Upper lobe of left lung (tissue), 6 donors: ENCODE measurements at regions not wholly inside any gene's neighbourhood (a gene's known extent, or its start where the extent isn't known, plus 50 kb on each side); places are given as distances from the start of the nearest gene placed in this dataset.

Source experiments
- ATAC-seq, 2 donors: fragments of 200-7000 bp; cut with Tn5 transposase; one replicate each; pipeline ENCODE4 v1.9.1; 2022; ENCODE audit warnings: mild to moderate bottlenecking in 2 of 2, moderate library complexity in 2 of 2; ENCODE audit not compliant: low FRiP score in 2 of 2
- DNase-seq, 2 donors: peaks; one replicate each; pipeline ENCODE4 v3.0.0-alpha.2; 2019 to 2020
- H3K27ac ChIP-seq, 4 donors: fragments of 200-600 bp; sonication (generic); one replicate each; pipeline ENCODE4 v1.5.1; 2016 to 2019
- H3K27me3 ChIP-seq, 4 donors: fragments of 200-600 bp; sonication (generic); one replicate each; pipeline ENCODE4 v1.5.1; 2017 to 2019
- H3K36me3 ChIP-seq, 4 donors: fragments of 200-600 bp; sonication (generic); one replicate each; pipeline ENCODE4 v1.5.1; 2016 to 2019
- H3K4me1 ChIP-seq, 4 donors: fragments of 200-600 bp; sonication (generic); one replicate each; pipeline ENCODE4 v1.5.1; 2018 to 2019
- H3K4me3 ChIP-seq, 4 donors: fragments of 200-600 bp; sonication (generic); one replicate each; pipeline ENCODE4 v1.5.1; 2017 to 2019; ENCODE audit warnings: mild to moderate bottlenecking in 2 of 4, moderate library complexity in 1 of 4
- H3K9me3 ChIP-seq, 4 donors: fragments of 200-600 bp; sonication (generic); one replicate each; pipeline ENCODE4 v1.5.1; 2018 to 2019
- EP300 ChIP-seq, 4 donors: sonication (generic); formaldehyde crosslinking; IDR thresholded peaks; one replicate each; pipeline ENCODE4 v1.5.1; 2017; ENCODE audit warnings: antibody characterized with exemption in 4 of 4, control low read depth in 2 of 4
- POLR2A ChIP-seq, 4 donors: fragments of 450-650 bp; IDR thresholded peaks; one replicate each; pipeline ENCODE4 v1.5.1; 2016 to 2017; ENCODE audit warnings: antibody characterized with exemption in 4 of 4, mild to moderate bottlenecking in 2 of 4
- POLR2AphosphoS5 ChIP-seq, 2 donors: sonication (generic); formaldehyde crosslinking; IDR thresholded peaks; one replicate each; pipeline ENCODE4 v1.5.1; 2017; ENCODE audit warnings: antibody characterized with exemption in 2 of 2
- WGBS, 2 donors: methylation state at CpG; one replicate each; pipeline ENCODE4 v1.1.5; 2017 to 2018; 5-methylcytosine and 5-hydroxymethylcytosine counted together
- TF ChIP-seq, protein P1 (sequence below), 6 experiments: fragments of 450-650 bp in 4 of 6; fragments of 200-600 bp in 2 of 6; sonication (generic) in 2 of 6; IDR thresholded peaks; one replicate each; pipeline ENCODE4 v1.5.1; 2016 to 2019; ENCODE audit warnings: antibody characterized with exemption in 6 of 6
- donor health status: DM: no; HTN: no; CAD: no; lungs with moderate emphysema.
- donor health status: DM: no; HTN: yes; CAD: no; lungs with severe emphysema.

DNA sequence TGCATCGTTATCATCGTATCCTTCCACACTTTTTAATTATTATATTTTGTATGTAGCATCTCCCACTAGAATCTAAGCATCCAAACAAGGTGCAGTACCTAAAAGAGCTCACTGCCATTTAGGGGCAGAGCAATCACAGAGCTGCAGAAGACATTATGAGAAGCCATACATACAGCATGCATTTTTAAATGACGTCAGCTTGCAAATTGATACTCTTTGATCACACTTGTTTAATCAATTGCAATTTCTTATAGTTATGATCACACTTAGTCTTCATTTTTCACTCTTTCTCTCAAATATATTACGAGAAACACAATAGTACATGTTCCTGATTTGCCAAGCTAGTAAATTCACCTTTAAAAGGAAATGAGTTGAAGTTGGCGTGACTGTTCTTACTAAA lies 753.3 kb upstream of the LRRN3 start:
- no peaks in the 10 kb centered on the region for H3K4me1 ChIP-seq
- 91 to 97% methylated on average over 5 of the region's 5 CpGs for whole genome bisulfite sequencing, 2 donors

DNA sequence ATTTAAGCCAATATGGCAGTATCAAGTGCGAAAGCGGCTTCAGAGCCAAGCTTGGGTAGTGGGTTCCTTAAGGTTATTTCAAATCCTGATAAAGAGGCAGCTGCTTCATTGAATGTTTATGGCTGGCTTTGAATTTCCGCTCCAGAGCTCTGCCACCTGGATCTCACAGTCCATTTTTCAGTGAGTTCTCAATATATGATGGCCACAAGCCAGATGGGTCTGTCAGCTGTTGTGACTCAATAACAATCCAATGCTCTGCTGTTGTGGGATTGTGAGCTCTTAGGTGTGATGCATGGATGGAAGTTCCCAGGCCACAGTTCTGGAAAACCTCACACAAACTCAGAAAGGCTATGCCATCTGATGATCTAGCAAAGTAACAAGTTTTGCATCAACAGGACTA lies 743.8 kb upstream of the LRRN3 start:
- no peaks in the 10 kb centered on the region for H3K9me3 ChIP-seq
- no peaks in the 10 kb centered on the region for H3K36me3 ChIP-seq
- no peak for ATAC-seq
- H3K27me3 ChIP-seq: no peaks in the 10 kb centered on the region
- TF ChIP-seq, protein P1, sequence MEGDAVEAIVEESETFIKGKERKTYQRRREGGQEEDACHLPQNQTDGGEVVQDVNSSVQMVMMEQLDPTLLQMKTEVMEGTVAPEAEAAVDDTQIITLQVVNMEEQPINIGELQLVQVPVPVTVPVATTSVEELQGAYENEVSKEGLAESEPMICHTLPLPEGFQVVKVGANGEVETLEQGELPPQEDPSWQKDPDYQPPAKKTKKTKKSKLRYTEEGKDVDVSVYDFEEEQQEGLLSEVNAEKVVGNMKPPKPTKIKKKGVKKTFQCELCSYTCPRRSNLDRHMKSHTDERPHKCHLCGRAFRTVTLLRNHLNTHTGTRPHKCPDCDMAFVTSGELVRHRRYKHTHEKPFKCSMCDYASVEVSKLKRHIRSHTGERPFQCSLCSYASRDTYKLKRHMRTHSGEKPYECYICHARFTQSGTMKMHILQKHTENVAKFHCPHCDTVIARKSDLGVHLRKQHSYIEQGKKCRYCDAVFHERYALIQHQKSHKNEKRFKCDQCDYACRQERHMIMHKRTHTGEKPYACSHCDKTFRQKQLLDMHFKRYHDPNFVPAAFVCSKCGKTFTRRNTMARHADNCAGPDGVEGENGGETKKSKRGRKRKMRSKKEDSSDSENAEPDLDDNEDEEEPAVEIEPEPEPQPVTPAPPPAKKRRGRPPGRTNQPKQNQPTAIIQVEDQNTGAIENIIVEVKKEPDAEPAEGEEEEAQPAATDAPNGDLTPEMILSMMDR (IDR thresholded peaks at IDR 0.05): no peak
- no peak for TF ChIP-seq POLR2A (IDR thresholded peaks at IDR 0.05)
- TF ChIP-seq EP300 (IDR thresholded peaks at IDR 0.05): no peak
- TF ChIP-seq POLR2AphosphoS5 (IDR thresholded peaks at IDR 0.05): no peak
- 89 to 93% methylated on average over 3 of the region's 3 CpGs for WGBS, 2 donors
- no peak for DNase-seq
- no peak overlapping the region for H3K4me3 ChIP-seq
- no peak overlapping the region for H3K27ac ChIP-seq
- no peaks in the 10 kb centered on the region for H3K4me1 ChIP-seq

More for the DNA sequence above, 753.3 kb upstream of the LRRN3 start:
- no peak for ATAC-seq
- Histone ChIP-seq H3K27me3 (no peaks in the 10 kb centered on the region), H3K9me3 (no peaks in the 10 kb centered on the region), H3K27ac (no peak overlapping the region), H3K36me3 (no peaks in the 10 kb centered on the region), H3K4me3 (no peak overlapping the region)
- DNase-seq: no peak
- TF ChIP-seq EP300 (IDR thresholded peaks at IDR 0.05) (no peak), POLR2AphosphoS5 (IDR thresholded peaks at IDR 0.05) (no peak), POLR2A (IDR thresholded peaks at IDR 0.05) (no peak)
- TF ChIP-seq, protein P1 (IDR thresholded peaks at IDR 0.05): no peak

DNA sequence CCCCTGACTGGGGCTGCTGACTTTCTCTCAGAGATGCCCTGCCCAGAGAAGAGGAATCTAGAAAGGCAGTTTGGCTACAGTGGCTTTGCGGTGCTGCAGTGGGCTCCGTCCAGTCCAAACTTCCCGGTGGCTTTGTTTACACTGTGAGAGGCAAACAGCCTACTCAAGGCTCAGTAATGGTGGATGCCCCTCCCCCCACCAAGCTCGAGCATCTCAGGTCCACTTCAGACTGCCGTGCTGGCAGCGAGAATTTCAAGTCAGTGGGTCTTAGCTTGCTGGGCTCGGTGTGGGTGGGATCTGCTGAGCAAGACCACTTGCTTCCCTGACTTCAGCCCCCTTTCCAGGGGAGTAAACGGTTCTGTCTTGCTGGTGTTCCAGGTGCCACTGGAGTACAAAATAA lies 734.5 kb upstream of the LRRN3 start:
- WGBS, 2 donors: 59 to 65% methylated on average over 7 to 8 of the region's 8 CpGs
- no peak for TF ChIP-seq POLR2AphosphoS5 (IDR thresholded peaks at IDR 0.05)
- TF ChIP-seq, protein P1 (IDR thresholded peaks at IDR 0.05): no peak
- no peak for TF ChIP-seq POLR2A (IDR thresholded peaks at IDR 0.05)
- TF ChIP-seq EP300 (IDR thresholded peaks at IDR 0.05): no peak
- Histone ChIP-seq H3K4me1 (no peaks in the 10 kb centered on the region), H3K36me3 (no peaks in the 10 kb centered on the region), H3K27me3 (no peaks in the 10 kb centered on the region), H3K9me3 (no peaks in the 10 kb centered on the region), H3K27ac (no peak overlapping the region), H3K4me3 (no peak overlapping the region)
- ATAC-seq: no peak
- no peak for DNase-seq

DNA sequence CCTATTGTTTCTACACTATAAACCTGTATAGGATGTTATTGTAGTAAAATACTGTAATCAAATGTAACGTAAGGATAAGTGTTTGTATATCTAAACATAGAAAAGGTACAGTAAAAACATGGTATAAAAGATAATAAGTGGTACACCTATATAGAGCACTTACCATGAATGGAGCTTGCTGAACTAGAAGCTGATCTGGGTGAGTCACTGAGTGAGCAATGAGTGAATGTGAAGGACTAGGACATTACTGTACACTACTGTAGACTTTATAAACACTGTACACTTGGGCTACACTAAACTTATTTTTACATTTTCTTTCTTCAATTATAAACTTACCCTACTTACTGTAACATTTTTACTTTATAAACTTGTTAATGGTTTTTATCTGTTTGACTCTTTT lies 732.9 kb upstream of the LRRN3 start:
- Histone ChIP-seq H3K4me3 (no peak overlapping the region), H3K27ac (no peak overlapping the region), H3K27me3 (no peaks in the 10 kb centered on the region), H3K36me3 (no peaks in the 10 kb centered on the region), H3K4me1 (no peaks in the 10 kb centered on the region), H3K9me3 (no peaks in the 10 kb centered on the region)
- ATAC-seq: no peak
- WGBS, 2 donors: 76 to 89% methylated on average over 1 of the region's 1 CpG
- no peak for TF ChIP-seq POLR2A (IDR thresholded peaks at IDR 0.05)
- no peak for TF ChIP-seq EP300 (IDR thresholded peaks at IDR 0.05)
- TF ChIP-seq, protein P1 (IDR thresholded peaks at IDR 0.05): no peak
- no peak for TF ChIP-seq POLR2AphosphoS5 (IDR thresholded peaks at IDR 0.05)
- DNase-seq: no peak

DNA sequence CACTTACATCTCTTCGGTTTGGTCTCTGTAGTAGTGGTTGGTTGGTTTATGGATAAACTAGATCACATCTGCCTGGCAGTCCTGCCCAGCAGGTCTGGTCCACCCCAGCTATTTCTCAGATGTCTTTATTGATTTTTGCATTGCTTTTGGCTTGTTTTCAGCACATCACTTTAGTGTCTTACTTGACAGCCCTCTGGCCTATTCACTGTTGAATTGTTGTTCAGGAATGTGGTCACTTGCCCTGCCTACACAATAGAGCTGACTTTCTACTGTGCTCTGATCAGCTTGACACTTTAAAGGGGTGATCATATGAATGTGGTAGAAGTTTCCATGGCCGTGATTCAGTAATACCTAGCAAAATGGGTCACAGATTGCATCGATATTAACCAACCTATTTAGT lies 719.2 kb upstream of the LRRN3 start:
- no peaks in the 10 kb centered on the region for H3K4me1 ChIP-seq
- ATAC-seq (no peak), DNase-seq (no peak)
- H3K4me3 ChIP-seq: no peak overlapping the region
- no peaks in the 10 kb centered on the region for H3K27me3 ChIP-seq
- H3K27ac ChIP-seq: no peak overlapping the region
- H3K36me3 ChIP-seq: no peaks in the 10 kb centered on the region
- H3K9me3 ChIP-seq: no peaks in the 10 kb centered on the region
- TF ChIP-seq POLR2AphosphoS5 (IDR thresholded peaks at IDR 0.05) (no peak), POLR2A (IDR thresholded peaks at IDR 0.05) (no peak), EP300 (IDR thresholded peaks at IDR 0.05) (no peak)
- TF ChIP-seq, protein P1 (IDR thresholded peaks at IDR 0.05): no peak
- 87% methylated on average over 3 of the region's 3 CpGs for WGBS, 2 donors
